Activated naive CD4-positive, alpha-beta T cell treated with anti-CD3 and anti-CD28 coated beads, Interleukin-2, amount 50 U/mL, for 72 hours (primary cell): ENCODE measurements at regions not wholly inside any gene's neighbourhood (a gene's known extent, or its start where the extent isn't known, plus 50 kb on each side); places are given as distances from the start of the nearest gene placed in this dataset.
"Not testable (repeated sequence)": the region's sequence is repeated elsewhere in the genome, so short reads cannot be mapped to it uniquely, and the experiment has no call there.

ENCODE experiments used
- ATAC-seq, 2 donors: fragments of 150-1000 bp; cut with Tn5 transposase; 2 replicates each; pipeline ENCODE4 v1.10.0; 2021; ENCODE audit warnings: mild to moderate bottlenecking in 2 of 2, moderate library complexity in 2 of 2
- DNase-seq, 2 donors: peaks; one replicate each; pipeline ENCODE4 v3.0.0; 2021 to 2022; ENCODE audit warnings: low spot score in 2 of 2
- H3K27ac Mint-ChIP-seq, 2 donors: one replicate each; pipeline ENCODE4 v1.8.0; 2022; ENCODE audit warnings: mild to moderate bottlenecking in 2 of 2, mixed read lengths in 2 of 2
- H3K36me3 Mint-ChIP-seq, 2 donors: one replicate each; pipeline ENCODE4 v1.8.0; 2022; ENCODE audit warnings: mixed read lengths in 2 of 2
- H3K9me3 Mint-ChIP-seq, 2 donors: one replicate each; pipeline ENCODE4 v1.8.0; 2022; ENCODE audit warnings: mixed read lengths in 2 of 2

- no peaks in the 10 kb centered on the region for H3K36me3 Mint-ChIP-seq
- no peak for ATAC-seq
Observed at GRCh38 chr1:178649582-178650350, 75.3 kb upstream of the RALGPS2 start.

GRCh38 chr1:178650934-178651511 is 74.0 kb upstream of the RALGPS2 start:
- H3K9me3 Mint-ChIP-seq, result no peaks in the 10 kb centered on the region
- H3K36me3 Mint-ChIP-seq, result no peaks in the 10 kb centered on the region
- DNase-seq (no peak), ATAC-seq (no peak)
- no peak overlapping the region for H3K27ac Mint-ChIP-seq

More at GRCh38 chr1:178649582-178650350, 75.3 kb upstream of the RALGPS2 start:
- Mint-ChIP-seq H3K27ac (no peak overlapping the region), H3K9me3 (no peaks in the 10 kb centered on the region)
- no peak for DNase-seq

- ATAC-seq (no peak), DNase-seq (no peak)
- Mint-ChIP-seq H3K27ac (no peak overlapping the region), H3K9me3 (no peaks in the 10 kb centered on the region), H3K36me3 (no peaks in the 10 kb centered on the region)
Observed at GRCh38 chr1:178651742-178652141, 73.3 kb upstream of the RALGPS2 start.

GRCh38 chr1:178652506-178653490 is 72.2 kb upstream of the RALGPS2 start:
- Mint-ChIP-seq H3K27ac (no peak overlapping the region), H3K36me3 (no peaks in the 10 kb centered on the region), H3K9me3 (no peaks in the 10 kb centered on the region)
- ATAC-seq, result peak in 1 of 2 donors; percentile 46
- DNase-seq, result no peak

GRCh38 chr1:178659789-178660208 is 65.2 kb upstream of the RALGPS2 start:
- no peak for DNase-seq
- no peaks in the 10 kb centered on the region for H3K9me3 Mint-ChIP-seq
- no peak overlapping the region for H3K27ac Mint-ChIP-seq
- no peaks in the 10 kb centered on the region for H3K36me3 Mint-ChIP-seq
- ATAC-seq, result no peak

DNA sequence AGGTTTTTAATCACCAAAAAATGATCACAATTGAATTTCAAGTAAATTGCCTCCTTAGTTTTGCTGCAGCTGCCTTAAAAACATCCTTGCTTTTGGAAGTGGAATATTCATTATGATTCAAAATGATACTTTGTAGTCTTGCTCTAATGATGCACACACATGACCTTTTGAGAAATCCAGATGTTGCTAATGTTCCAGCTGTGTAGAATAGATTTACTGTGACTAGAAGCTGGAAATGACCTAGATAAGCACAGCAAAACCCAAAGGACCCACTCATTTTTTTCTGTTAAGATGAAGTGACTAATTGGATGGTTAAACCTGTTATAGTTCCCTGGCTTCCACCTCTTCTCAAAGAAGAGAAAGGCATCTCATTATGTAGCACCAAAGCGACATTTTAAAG is 64.6 kb upstream of the RALGPS2 start:
- Mint-ChIP-seq H3K27ac (no peak overlapping the region), H3K9me3 (no peaks in the 10 kb centered on the region), H3K36me3 (no peaks in the 10 kb centered on the region)
- DNase-seq, result no peak
- ATAC-seq, result peak in 1 of 2 donors; percentile 63

- no peaks in the 10 kb centered on the region for H3K36me3 Mint-ChIP-seq
- DNase-seq (no peak), ATAC-seq (no peak)
- no peaks in the 10 kb centered on the region for H3K9me3 Mint-ChIP-seq
- H3K27ac Mint-ChIP-seq, result no peak overlapping the region
Observed at GRCh38 chr1:178664278-178664677, 60.8 kb upstream of the RALGPS2 start.

GRCh38 chr1:178665579-178665978 is 59.5 kb upstream of the RALGPS2 start:
- no peak for DNase-seq
- no peak for ATAC-seq
- Mint-ChIP-seq H3K27ac (no peak overlapping the region), H3K36me3 (no peaks in the 10 kb centered on the region), H3K9me3 (no peaks in the 10 kb centered on the region)

DNA sequence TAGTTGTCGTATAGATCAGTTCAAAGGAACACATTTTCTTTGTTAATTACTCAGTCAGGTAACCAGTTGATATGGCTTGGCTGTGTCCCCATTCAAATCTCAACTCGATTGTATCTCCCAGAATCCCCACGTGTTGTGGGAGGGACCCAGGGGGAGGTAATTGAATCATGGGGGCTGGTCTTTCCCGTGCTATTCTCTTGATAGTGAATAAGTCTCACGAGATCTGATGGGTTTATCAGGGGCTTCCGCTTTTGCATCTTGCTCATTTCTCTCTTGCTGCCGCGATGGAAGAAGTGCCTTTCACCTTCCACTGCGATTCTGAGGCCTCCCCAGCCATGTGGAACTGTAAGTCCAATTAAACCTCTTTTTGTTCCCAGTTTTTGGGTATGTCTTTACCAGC is 58.2 kb upstream of the RALGPS2 start:
- not testable (repeated sequence) for DNase-seq, H3K9me3 Mint-ChIP-seq, ATAC-seq, H3K36me3 Mint-ChIP-seq, H3K27ac Mint-ChIP-seq

DNA sequence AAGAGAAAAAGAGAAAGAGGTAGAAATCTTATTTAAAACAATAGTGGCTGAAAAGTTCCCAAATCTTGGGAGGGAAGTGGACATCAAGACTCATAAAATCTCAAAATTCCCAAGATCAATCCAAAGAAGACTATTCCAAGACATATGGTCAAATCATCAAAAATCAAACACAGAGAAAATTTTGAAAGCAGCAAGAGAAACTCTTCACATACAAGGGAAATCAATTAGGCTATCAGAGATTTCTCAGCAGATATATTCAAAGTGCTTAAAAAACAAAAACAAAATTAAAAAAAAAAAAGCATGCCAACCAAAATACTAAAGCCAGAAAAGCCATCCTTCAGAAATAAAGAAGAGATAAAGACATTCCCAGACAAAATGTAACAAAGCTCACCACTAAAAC is 52.6 kb upstream of the RALGPS2 start:
- Mint-ChIP-seq H3K36me3 (peaks cover 0 to 7% of the 10 kb centered on the region in 2 donors), H3K9me3 (peaks cover 5 to 6% of the 10 kb centered on the region in 2 donors), H3K27ac (no peak overlapping the region)
- ATAC-seq (no peak), DNase-seq (no peak)

- H3K27ac Mint-ChIP-seq, DNase-seq, H3K9me3 Mint-ChIP-seq, ATAC-seq, H3K36me3 Mint-ChIP-seq: not testable (repeated sequence)
Observed at GRCh38 chr1:178674559-178674958, 50.5 kb upstream of the RALGPS2 start.
